WERI-Rb-1 (cell line): ENCODE measurements at regions not wholly inside any gene's neighbourhood (a gene's known extent, or its start where the extent isn't known, plus 50 kb on each side); places are given as distances from the start of the nearest gene placed in this dataset.

Experiments
- DNase-seq: peaks from one replicate; pipeline ENCODE4 v3.0.0-alpha.2; 2020
- H3K27ac ChIP-seq: fragments of 250-450 bp; sonication (Bioruptor Pico); 2 replicates; pipeline ENCODE4 v1.5.1; 2020; ENCODE audit warnings: mild to moderate bottlenecking, moderate library complexity
- H3K27me3 ChIP-seq: fragments of 250-450 bp; sonication (Bioruptor Pico); 2 replicates; pipeline ENCODE4 v1.5.1; 2021; ENCODE audit warnings: mild to moderate bottlenecking, low read depth, moderate library complexity; ENCODE audit not compliant: insufficient read depth, severe bottlenecking
- H3K36me3 ChIP-seq: fragments of 250-450 bp; sonication (Bioruptor Pico); 2 replicates; pipeline ENCODE4 v1.5.1; 2020; ENCODE audit warnings: mild to moderate bottlenecking, moderate library complexity
- H3K4me3 ChIP-seq: 2 replicates; pipeline ENCODE4 v1.5.1; 2011; ENCODE audit warnings: low read depth, mild to moderate bottlenecking, control low read depth, low read length
- H3K9me3 ChIP-seq: fragments of 250-450 bp; sonication (Bioruptor Pico); 2 replicates; pipeline ENCODE4 v1.5.1; 2021; ENCODE audit warnings: mild to moderate bottlenecking, moderate library complexity; ENCODE audit not compliant: severe bottlenecking
- TF ChIP-seq, protein P1 (sequence below): IDR thresholded peaks from 2 replicates; pipeline ENCODE4 v1.5.1; 2011; ENCODE audit warnings: low read depth, mild to moderate bottlenecking, control low read depth, inconsistent platforms, low read length

DNA sequence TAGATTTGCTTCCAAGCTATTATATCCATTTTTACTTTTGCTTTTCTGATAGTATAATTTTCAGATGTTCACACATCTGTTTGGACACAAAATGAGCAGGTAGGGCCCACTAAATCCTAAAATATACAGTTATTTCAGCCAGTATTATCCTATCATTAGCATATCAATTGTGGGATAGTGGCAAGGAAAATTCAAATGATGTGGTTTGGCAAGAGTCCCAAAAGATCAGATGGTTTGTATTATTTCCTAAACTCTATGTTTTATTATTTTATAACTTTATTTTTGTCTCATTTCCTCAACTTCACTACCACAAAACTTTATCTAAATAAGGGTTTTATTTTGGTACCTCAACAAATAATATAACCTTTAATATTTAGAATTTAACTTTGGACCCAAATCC lies 1659.6 kb downstream of the NCAM2 start:
- TF ChIP-seq, protein P1, sequence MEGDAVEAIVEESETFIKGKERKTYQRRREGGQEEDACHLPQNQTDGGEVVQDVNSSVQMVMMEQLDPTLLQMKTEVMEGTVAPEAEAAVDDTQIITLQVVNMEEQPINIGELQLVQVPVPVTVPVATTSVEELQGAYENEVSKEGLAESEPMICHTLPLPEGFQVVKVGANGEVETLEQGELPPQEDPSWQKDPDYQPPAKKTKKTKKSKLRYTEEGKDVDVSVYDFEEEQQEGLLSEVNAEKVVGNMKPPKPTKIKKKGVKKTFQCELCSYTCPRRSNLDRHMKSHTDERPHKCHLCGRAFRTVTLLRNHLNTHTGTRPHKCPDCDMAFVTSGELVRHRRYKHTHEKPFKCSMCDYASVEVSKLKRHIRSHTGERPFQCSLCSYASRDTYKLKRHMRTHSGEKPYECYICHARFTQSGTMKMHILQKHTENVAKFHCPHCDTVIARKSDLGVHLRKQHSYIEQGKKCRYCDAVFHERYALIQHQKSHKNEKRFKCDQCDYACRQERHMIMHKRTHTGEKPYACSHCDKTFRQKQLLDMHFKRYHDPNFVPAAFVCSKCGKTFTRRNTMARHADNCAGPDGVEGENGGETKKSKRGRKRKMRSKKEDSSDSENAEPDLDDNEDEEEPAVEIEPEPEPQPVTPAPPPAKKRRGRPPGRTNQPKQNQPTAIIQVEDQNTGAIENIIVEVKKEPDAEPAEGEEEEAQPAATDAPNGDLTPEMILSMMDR: no peak
- Histone ChIP-seq H3K27me3 (peaks cover 20% of the 10 kb centered on the region), H3K36me3 (no peaks in the 10 kb centered on the region), H3K27ac (no peak overlapping the region), H3K4me3 (no peak overlapping the region), H3K9me3 (no peaks in the 10 kb centered on the region)
- DNase-seq: no peak

DNA sequence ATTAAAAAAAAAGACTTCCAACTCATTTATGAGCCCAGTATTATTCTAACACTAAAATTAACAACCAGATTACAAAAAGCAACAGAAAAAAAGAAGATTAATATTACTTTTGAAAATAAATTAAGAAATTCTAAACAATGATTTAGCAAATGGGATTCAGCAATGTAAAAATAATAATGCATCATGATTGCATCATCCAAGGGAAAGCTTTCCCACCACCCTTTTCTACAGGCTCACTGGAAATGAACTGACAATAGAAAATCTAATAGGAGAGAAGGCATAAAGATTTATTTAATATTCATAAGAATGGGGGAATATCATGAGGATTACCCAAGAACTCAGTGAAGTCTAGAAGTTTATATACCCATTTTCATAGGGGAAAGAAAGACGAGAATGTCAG lies 1671.9 kb downstream of the NCAM2 start:
- Histone ChIP-seq H3K27ac (no peak overlapping the region), H3K4me3 (no peak overlapping the region), H3K27me3 (peaks cover 27% of the 10 kb centered on the region), H3K9me3 (no peaks in the 10 kb centered on the region), H3K36me3 (no peaks in the 10 kb centered on the region)
- no peak for DNase-seq
- TF ChIP-seq, protein P1: no peak

DNA sequence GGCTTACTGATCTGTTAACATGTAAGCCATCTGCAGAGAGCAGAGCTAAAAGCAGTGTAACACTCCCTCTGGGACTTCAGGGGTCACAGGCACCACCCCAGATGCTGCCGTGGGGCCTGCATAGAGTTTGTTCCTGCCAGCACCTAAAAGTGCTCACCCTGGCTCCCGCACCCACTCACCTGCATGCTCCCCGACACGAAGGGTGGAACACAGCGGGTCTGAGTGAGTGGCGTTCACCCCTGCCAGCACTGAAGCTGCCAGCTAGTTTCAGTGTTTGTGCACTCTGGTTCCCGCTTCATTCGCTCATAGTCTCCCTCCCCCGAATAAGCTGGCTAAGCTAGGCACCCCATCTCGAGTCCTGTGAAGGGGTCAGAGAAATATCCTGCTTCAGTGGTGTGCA lies 1681.0 kb downstream of the NCAM2 start:
- H3K9me3 ChIP-seq: no peaks in the 10 kb centered on the region
- no peak overlapping the region for H3K4me3 ChIP-seq
- no peak for DNase-seq
- no peak overlapping the region for H3K27ac ChIP-seq
- TF ChIP-seq, protein P1: no peak
- peaks cover 44% of the 10 kb centered on the region for H3K27me3 ChIP-seq
- H3K36me3 ChIP-seq: no peaks in the 10 kb centered on the region

DNA sequence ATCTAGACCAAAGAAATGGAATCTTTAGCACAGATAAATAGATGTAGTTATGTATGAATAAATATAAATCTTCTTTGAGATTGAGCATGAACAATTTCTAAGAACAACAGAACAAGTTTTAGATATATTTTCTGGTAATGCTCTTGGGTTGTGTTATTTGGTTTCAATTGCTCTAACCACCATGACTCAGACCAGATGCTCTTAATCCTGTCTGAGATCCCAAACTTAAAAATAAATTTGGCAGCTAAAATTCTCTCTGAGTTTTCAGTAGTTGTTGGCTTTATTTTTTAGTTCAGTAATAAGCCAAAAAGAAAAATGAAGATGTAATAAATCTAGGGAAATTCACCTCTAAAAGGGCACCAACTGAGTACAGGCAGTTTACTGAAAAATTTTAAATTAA lies 1693.4 kb downstream of the NCAM2 start:
- Histone ChIP-seq H3K36me3 (no peaks in the 10 kb centered on the region), H3K27ac (no peak overlapping the region), H3K27me3 (no peaks in the 10 kb centered on the region), H3K4me3 (no peak overlapping the region), H3K9me3 (no peaks in the 10 kb centered on the region)
- TF ChIP-seq, protein P1: no peak
- no peak for DNase-seq

DNA sequence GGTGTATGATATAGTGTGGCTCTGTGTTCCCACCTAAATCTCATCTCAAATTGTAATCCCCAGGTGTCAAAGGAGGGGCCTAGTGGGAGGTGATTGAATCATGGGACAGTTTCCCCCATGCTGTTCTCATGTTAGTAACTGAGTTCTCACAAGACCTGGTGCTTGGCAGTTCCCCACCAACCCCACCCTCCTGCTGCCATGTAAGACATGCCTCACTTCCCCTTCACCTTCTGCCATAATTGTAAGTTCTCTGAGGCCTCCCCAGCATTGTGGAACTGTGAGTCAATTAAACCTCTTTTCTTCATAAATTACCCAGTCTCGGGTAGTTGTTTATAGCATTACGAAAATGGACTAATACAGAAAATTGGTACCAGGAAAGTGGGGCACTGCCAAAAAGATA lies 1705.3 kb downstream of the NCAM2 start:
- Histone ChIP-seq H3K36me3 (no peaks in the 10 kb centered on the region), H3K9me3 (no peaks in the 10 kb centered on the region), H3K27ac (no peak overlapping the region), H3K4me3 (no peak overlapping the region), H3K27me3 (no peaks in the 10 kb centered on the region)
- DNase-seq: no peak
- TF ChIP-seq, protein P1: no peak

DNA sequence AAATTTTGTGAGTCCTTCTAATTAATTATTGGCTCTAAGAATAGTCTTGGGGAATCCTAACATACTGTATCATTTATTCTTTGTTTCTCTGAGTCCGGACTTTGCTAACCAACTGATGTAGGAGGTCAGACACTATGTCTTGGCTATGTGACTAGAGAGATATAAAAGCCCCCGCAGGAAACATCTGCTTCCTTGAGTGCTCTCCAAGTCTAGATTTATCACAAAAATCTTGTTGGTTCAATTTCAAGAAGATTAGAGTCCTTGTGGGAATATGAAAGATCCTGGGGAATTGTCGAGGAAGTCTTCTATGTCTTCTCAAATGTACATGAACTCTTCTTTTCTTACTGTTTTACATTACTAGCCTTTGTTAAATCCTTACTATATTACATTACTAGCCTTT lies 1712.5 kb downstream of the NCAM2 start:
- Histone ChIP-seq H3K27me3 (peaks cover 10% of the 10 kb centered on the region), H3K27ac (no peak overlapping the region), H3K9me3 (no peaks in the 10 kb centered on the region), H3K36me3 (no peaks in the 10 kb centered on the region), H3K4me3 (no peak overlapping the region)
- DNase-seq: no peak
- TF ChIP-seq, protein P1: no peak
